Lung microvascular endothelial cell (primary cell): ENCODE measurements at regions not wholly inside any gene's neighbourhood (a gene's known extent, or its start where the extent isn't known, plus 50 kb on each side); places are given as distances from the start of the nearest gene placed in this dataset.
"Not testable (repeated sequence)": the region's sequence is repeated elsewhere in the genome, so short reads cannot be mapped to it uniquely, and the experiment has no call there.

ENCODE experiments used
- DNase-seq, 2 donors: peaks; one replicate each; pipeline versions ENCODE4 v3.0.0 to v3.0.0-alpha.2; 2010; ENCODE audit warnings: low read depth in 2 of 2

GRCh38 chr20:43837856-43838702, 76.6 kb upstream of the TOX2 start:
- no peak for DNase-seq

GRCh38 chr20:43836790-43837189, 77.9 kb upstream of the TOX2 start:
- DNase-seq: no peak

GRCh38 chr20:43835944-43836508, 78.6 kb upstream of the TOX2 start:
- DNase-seq: no peak

- DNase-seq: no peak
Observed at GRCh38 chr20:43833511-43834395, 80.9 kb upstream of the TOX2 start.

GRCh38 chr20:43832961-43833360, 81.7 kb upstream of the TOX2 start:
- DNase-seq: no peak

GRCh38 chr20:43832096-43832816, 82.4 kb upstream of the TOX2 start:
- DNase-seq: no peak

GRCh38 chr20:43831481-43832065, 83.1 kb upstream of the TOX2 start:
- no peak for DNase-seq

- DNase-seq: no peak
Observed at GRCh38 chr20:43830883-43831282, 83.8 kb upstream of the TOX2 start.

GRCh38 chr20:43829951-43830690, 84.5 kb upstream of the TOX2 start:
- DNase-seq: no peak

- no peak for DNase-seq
Observed at GRCh38 chr20:43827940-43828562, 86.6 kb upstream of the TOX2 start.

- DNase-seq: not testable (repeated sequence)
Observed at GRCh38 chr20:43826943-43827342, 87.7 kb upstream of the TOX2 start.

- DNase-seq: no peak
Observed at GRCh38 chr20:43825581-43825980, 89.1 kb upstream of the TOX2 start.

- no peak for DNase-seq
Observed at GRCh38 chr20:43825051-43825402, 89.6 kb upstream of the TOX2 start.

- peak; percentile 37 to 57 for DNase-seq
Observed at GRCh38 chr20:43824309-43825050, 90.2 kb upstream of the TOX2 start.

GRCh38 chr20:43821795-43822194, 92.9 kb upstream of the TOX2 start:
- DNase-seq: no peak

GRCh38 chr20:43820731-43821330, 93.8 kb upstream of the TOX2 start:
- no peak for DNase-seq

GRCh38 chr20:43812216-43812615, 85.4 kb upstream of the GTSF1L start:
- no peak for DNase-seq

- DNase-seq: no peak
Observed at GRCh38 chr20:43809206-43809819, 82.5 kb upstream of the GTSF1L start.

- no peak for DNase-seq
Observed at GRCh38 chr20:43804781-43805180, 78.0 kb upstream of the GTSF1L start.
